ENCODE measurements at regions not wholly inside any gene's neighbourhood (a gene's known extent, or its start where the extent isn't known, plus 50 kb on each side); places are given as distances from the start of the nearest gene placed in this dataset.

DNA sequence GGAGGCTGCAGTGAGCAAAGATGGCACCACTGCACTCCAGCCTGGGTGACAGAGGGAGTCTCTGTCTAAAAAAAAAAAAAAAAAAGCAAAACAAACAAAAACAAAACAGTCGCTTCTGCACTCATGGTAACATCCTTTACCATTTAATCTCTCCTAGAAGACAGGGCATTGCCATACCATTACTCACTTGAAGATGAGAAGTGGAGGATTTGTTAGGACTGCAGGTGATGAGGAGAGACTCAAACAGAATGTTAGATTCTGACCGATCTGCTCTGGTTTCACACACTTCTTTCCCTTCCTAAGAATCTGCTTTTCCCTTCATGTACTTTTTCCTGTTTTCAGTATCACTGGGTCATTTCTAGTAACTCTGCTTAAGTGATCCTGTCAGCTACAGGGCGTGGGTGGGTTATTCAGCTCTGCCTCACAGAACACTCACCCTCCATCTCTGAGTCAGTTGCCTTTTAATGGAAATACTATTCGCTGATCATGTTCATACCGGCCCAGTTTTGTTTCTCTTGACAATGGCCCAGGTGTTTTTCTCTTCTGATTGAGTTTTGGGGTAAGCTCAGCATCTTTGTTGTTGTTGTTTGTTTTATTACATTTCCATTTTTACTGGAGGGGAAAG lies 148.0 kb upstream of the ERG start:
- intact Hi-C loops (cut with DNase I), result no loop called here
- DNase-seq (no peak), ATAC-seq (no peak)

DNA sequence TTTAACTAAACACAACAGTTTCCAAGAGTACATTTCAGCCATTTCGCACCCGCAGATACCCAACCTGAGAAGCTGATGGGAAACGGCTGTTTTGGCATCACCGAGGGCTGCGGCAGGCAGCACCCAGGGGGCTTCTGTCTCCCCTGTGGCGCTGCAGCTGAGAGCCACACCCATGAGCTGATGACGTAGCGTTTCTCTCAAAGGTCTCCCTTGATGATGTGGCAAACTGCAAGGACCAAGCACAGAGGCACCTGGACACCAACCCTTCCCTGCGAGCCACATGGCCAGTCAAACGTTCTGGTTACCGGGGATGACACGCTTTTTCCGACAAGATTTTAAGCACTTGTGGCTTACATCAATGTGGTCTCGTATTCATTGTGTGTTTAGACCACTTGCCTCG lies 150.8 kb upstream of the ERG start:
- ATAC-seq (no peak), DNase-seq (no peak)
- intact Hi-C loops (cut with DNase I), result no loop called here

DNA sequence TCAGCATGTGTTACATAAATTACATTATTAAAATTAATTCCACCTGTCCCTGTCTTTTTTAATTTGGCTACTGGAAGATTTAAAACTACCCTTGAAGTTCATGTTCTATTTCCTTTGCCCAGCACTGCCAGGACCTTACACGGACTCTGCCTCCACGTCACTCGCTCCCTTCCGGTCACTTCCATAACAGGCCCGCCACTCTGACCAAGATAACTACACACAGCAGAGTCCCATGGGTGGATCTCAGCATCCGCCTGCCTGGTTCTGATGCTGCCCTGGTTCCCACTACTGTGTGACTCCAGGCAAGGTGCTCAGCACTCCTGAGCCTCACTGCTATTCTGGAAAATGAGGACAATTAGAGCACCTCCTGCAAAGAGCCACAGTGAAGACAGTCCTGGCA lies 153.3 kb upstream of the ERG start:
- intact Hi-C loops (cut with DNase I), result no loop called here
- ATAC-seq, result no peak
- no peak for DNase-seq

DNA sequence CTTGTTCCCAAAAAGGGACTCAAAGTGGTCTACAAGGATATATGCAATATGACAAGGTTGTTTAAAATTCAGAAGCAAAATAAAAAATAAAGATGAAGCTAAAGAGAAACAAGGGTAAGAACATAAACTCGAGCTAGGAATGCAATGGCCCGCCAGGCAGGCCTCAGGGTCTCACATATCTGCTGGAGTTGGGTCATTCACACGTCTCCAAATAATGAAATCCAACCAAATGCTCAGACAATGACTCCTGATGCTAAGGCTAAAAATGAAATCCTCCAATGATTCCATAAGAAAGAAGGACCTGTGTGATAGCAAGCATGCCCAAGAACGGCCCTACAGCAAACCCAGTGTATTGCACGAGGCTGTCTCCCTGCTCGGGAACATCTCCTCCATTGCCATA lies 153.3 kb upstream of the ETS2 start:
- intact Hi-C loops (cut with DNase I), result no loop called here
- no peak for DNase-seq
- ATAC-seq, result no peak

DNA sequence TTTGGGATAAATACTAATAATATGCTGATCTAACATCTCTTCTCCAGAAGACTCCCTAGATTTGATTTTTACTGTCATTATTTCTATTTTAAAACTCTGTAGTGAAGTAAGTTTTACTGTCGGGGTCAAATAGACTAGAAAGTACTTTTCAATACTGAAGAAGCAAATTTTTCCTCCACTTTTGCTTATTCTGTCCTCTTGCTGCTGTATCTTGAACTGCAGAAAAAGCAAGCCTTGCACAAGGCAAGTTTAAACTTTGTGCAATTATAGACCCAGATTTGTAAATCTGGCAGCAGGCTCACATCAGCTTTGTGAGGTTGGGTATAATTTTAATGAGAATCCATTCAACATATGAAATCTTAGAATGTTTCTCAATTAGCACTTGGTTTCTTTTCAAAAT lies 151.1 kb upstream of the ETS2 start:
- DNase-seq (no peak), ATAC-seq (no peak)
- intact Hi-C loops (cut with DNase I), result no loop called here

DNA sequence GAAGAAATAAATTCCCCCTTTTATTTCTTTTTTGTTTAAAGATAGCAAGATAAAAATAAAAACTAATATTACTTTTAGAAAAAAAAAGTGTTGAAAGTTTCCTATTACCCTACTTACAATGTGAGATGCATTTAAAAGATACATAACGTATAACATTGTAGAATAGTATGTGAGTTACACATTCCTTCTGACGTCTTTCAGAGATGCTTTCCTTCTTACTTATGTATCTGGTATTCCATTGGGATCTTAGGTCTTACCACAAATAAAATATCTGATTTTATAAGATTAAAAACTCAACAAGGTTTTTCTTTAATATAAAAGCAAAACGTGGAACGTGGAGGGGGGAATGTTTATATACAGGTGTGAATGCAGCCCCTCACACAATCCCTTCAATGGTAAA lies 147.2 kb upstream of the ETS2 start:
- DNase-seq, result no peak

DNA sequence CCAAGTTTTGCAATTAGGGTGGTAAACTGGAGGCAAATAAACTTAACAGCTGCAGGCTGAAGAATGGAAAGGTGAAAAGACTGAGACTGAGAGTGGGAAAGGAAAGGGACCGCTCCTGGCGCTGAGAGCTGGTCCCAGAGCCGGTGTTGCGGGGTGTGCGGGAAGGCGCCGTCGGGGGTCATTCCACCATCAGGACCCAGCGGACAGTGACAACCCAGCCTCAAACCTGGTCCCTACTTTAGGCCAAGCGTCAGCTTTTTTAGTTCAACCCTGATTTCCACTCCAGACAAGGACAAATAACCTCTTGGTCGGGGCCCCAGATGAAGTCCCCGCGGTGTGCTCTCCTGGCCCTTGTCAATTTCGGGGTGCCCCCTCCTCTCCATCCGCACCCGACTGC lies 145.8 kb upstream of the ETS2 start:
- DNase-seq (no peak), ATAC-seq (no peak)
- intact Hi-C loops (cut with DNase I), result no loop called here

More for the DNA sequence above, 147.2 kb upstream of the ETS2 start:
- ATAC-seq, result no peak
- intact Hi-C loops (cut with DNase I), result no loop called here

DNA sequence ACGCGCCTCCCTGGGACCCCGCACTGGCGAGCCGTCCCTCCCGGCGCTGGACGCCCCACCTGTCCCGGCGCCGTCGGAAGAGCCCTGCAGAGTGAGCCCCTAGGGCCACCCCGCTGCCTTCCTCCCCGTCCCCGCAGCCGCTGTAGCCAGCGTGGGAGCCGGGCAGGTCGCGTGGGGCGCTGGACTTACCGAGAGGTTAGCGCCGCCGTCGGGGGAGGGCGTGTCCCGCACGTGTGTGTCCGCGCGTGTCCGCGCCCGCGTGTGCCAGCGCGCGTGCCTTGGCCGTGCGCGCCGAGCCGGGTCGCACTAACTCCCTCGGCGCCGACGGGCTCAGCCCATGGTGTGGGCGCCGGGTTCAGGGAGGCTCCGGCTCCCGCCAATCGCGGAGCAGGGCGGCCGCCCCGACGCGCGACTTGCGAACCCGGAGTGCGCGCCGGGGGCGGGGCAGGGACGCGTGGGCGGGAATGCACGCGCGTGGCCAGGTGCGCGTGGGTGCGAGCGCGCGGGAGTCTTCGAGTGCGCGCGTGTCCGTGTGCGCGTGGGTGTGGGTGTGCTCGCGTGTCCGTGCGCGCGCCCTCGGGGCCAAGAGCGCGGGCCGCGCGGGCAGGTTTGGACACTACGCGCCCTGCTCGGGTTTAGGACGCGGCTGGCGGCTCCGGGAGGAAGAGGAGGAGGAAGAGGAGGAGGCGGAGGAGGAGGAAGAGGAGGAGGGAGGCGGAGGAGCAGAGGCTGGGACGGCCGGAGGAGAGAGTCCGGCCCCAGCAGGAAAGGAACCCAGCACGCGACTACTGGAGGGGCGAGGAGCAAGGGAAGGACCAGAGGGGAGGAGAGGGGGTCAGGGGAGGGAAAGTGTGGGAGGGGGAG lies 145.2 kb upstream of the ETS2 start:
- ATAC-seq, result peak; percentile 76 to 78
- intact Hi-C loops (cut with DNase I), result no loop called here
- DNase-seq, result peak; percentile 39

DNA sequence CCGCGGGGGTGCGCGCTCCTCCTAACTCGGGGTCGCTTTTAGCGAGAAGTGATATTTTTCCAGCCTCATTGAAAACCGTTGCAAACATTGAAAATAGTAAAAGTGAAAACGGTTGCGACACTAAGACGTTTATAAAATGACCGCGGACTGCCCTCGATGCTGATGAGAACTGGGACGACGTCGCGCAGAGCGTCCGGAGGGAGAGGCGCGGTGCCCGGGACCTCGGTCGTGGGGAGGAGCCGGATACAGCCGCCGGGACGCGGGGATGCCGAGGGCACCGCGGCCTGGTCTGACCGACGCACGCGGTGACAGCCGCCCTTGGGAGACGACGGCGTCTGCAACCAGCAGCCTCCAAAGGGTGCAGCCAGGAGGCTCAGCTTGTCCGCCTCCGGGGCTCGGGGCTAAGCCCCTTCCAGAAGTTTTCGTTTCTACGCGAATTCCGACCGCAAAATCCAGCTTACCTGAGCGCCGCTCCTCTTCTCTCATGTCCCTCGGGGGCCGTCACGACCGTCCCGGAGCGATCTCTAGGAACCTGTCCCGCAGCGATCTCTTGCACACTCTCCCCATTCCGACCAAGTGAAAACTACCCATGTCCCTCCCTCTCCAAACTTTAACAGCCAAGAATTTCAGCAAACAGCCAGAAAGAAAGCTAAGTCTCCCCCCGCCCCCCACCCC lies 144.4 kb upstream of the ETS2 start:
- ATAC-seq (peak; percentile 73 to 76), DNase-seq (peak; percentile 43)
- intact Hi-C loops (cut with DNase I), result no loop called here

DNA sequence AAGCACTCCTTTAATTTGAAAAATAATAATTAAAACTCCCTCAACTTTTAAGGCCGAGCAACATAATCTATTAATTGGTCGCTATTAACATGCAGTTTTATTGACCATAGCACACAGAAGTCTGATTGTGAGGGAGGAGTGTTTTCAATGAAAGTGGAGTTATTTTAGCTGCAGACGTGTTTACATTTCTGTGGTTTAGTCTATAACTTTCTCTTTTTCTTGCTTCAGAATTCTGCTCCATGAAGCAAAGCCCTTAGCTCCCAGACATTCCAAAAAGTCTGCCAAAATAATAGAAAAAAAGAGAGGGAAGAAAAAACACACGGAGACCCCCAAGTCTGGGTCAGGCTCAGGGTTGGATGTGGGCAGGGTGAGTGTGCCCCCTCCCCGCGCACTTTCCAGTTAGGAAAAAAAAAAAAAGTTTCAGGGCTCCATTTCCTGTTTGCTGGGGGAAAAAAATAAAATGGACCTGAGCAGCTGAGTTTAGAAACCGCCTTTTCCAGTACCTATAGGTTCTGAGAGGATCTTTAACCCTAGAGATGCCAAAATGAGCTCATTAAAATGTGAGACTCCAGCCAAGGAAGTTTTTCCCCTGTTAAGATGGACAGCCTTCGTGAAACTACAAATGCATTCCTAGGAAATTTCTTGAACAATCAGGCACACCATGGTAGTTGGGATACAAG lies 143.7 kb upstream of the ETS2 start:
- ATAC-seq (no peak), DNase-seq (no peak)
- intact Hi-C loops (cut with DNase I), result no loop called here

DNA sequence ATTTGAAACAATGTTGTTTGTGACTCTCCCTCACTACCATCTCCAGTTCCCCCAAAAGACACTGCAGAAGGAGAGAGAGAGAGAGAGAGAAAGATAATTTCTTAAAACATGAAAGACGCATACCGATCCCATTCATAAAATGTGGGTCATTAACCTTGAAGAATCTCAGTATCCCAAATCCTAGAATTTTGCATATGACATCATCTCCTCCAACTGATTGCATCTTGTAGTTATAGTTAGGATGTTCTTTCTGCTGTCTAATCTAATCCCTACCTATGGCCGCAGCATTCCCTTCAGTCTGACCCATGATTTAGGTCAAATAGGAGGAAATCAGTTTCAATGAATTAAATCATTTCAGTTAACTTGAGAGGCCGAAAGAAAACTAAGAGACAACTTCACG lies 142.4 kb upstream of the ETS2 start:
- no peak for DNase-seq
- ATAC-seq, result no peak
- intact Hi-C loops (cut with DNase I), result no loop called here

DNA sequence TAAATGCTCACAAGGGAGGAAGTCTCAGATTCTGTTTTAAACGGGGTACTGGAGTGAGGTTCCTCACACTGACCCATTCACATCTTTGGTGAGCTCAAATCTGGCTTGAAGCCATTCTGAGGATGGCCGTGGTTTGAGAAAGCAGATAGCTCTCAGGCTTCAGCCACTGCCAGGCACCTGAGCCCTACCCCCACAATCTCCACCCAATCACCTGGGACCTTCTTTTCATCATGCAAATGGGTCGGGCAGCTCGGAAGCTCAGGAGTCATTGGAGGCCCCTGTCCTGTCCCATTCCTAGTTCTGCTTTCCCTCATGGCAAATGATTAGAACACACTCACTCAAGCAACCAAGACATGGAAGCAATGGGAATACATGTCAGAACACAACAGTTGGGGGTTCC lies 141.4 kb upstream of the ETS2 start:
- ATAC-seq (no peak), DNase-seq (no peak)
- intact Hi-C loops (cut with DNase I), result no loop called here

DNA sequence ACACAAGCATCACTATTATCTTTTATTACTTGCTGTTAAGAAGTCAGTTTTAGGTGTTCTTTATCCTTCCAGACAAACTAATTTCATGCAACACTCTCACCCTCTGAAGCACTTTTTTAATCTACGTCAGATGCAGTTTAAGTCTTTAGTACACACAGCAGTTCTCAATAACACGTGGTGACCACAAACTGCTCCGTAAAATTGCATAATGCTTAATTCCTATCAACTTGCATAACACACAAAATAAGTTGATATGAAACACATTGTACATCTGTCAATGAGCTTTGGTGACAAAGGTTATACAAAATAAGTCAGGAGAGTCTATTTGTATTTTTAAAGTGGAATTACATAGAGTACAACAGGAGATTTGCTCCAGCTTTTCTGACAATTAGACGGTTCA lies 140.9 kb upstream of the ETS2 start:
- DNase-seq (no peak), ATAC-seq (no peak)
- intact Hi-C loops (cut with DNase I), result loop anchor here in 1 of 2 donors (5.0 kb wide), 1 partner anchor 472 kb away; no protein-coding TSS in a partner anchor

DNA sequence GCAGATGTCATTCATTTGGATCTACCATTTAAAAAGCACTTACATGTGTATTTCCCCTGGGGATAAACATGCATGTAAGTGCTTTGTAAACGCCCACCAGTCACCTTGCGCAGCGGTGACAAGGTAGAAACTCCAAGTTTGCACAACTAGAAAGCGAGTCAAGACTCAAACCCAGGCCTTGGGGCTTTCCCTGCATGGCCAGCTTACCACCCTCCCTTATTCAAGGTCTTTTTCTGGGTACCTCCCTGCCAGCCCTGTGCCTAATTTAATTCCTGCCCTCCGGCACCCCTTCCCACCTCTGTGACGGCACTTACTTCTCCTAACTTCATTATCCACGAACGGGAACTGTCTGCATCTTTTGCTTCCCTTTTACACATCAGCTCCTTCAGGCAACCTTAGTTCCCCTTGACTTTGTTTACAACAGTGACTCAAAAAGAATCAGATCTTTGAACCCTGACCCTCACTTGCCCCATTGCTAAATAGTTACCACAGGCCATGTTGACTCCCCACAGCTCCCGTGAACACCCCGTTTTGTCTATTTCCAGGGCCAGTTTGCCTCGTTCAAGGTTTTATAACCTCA lies 138.3 kb upstream of the ETS2 start:
- DNase-seq (no peak), ATAC-seq (no peak)
- intact Hi-C loops (cut with DNase I), result loop anchor here in 1 of 2 donors (5.0 kb wide), 1 partner anchor 470 kb away; no protein-coding TSS in a partner anchor

DNA sequence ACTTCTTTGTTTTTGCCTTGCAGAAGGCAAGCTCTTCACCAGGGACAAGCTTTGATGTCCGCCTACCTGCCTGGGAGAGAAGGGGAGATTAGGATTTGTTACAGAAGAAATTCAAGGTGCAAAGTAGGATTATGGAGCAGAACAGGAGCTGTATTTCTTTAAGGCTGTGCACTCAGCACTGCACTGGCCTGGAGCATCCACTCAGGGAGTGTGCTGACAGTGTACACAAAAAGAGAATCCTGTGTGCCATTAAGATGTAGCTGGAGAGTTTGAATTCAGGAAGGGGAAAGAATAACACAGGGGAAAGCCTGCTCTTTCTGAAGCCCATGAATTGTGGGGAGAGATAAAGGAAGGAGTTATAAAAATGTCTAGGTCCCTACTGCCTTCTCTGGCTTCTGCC lies 137.7 kb upstream of the ETS2 start:
- intact Hi-C loops (cut with DNase I), result loop anchor here in 1 of 2 donors (5.0 kb wide), 1 partner anchor 469 kb away; no protein-coding TSS in a partner anchor
- DNase-seq, result no peak
- ATAC-seq, result no peak

DNA sequence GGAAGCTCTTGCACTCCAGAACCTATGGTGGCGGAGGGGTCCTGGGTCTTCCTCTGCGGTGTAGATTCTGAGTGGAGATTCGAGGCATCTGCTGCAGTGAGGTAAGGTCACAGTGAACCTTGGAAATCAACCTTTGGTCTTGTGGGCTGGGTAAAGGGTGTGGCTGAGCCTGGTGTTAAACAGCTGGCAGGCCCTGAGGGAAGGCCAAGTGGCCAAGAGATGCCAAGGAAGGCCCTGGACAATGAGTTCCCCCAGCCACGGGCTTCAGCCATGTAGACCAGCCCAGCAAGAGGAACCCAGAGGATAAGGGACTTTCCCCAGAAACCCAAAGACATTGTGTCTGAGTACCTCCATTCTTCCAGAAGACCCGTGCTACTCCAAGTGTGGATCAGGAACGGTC lies 137.2 kb upstream of the ETS2 start:
- no peak for ATAC-seq
- no peak for DNase-seq
- intact Hi-C loops (cut with DNase I), result loop anchor here in 1 of 2 donors (5.0 kb wide), 1 partner anchor 469 kb away; no protein-coding TSS in a partner anchor

DNA sequence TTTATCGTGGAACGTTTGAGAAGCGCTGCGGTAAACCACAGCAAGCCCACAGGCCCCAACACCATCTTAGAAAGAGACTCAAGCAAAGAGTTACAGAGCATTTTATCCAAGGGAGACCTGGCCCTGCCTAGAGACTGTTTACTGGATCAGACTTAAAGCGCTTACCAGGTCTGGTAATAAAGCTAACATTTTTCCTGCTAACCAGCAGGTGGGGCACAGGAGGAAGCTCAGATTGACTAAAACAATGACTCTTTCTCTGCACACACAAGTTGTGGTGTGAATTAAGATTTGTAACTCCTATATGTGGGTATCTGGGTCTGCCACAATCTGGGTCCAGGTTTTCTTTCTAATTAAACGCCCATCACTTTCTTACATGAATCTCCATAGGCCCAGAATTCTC lies 136.5 kb upstream of the ETS2 start:
- intact Hi-C loops (cut with DNase I), result loop anchor here in 1 of 2 donors (5.0 kb wide), 1 partner anchor 468 kb away; no protein-coding TSS in a partner anchor
- ATAC-seq, result no peak
- no peak for DNase-seq

DNA sequence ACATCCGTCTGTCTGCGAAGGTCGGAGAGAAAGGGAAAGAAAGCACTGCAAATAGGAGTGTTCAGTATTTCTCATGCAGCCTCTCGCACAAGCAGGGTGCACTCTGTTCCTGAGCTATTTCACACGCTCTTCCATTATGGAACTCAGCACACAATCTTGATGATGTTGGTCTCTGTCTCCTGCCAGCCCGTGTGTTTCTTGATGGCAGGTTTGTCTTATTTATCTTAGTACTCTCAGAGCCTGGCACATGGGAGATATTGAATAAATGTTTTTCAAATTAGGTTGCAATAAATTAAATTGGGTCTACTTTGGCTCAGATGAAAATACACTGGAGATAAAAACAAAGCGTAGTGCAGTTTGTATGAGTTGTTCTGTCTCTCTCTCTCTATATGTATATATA lies 134.9 kb upstream of the ETS2 start:
- intact Hi-C loops (cut with DNase I), result no loop called here
- DNase-seq, result no peak
- ATAC-seq, result no peak

DNA sequence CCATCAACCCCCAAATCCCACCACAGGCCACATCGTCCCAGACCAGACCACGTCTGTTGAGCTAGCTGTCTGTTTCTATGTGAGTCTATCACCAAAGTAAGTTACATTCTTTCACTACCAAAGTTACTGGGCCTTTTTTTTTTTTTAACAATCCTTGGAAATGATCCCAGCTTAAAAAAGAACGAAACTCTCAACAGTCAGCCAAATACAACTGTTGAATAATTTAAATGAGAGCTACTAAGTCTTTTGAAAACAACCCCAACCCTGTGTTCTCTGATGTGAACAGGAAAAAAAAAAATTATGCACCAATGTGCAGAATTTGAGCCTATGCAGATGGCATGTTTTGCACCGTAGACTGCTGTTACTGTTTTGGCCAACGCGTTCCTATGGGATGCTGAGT lies 134.0 kb upstream of the ETS2 start:
- intact Hi-C loops (cut with DNase I), result no loop called here
- no peak for DNase-seq
- peak; percentile 22 to 53 for ATAC-seq
